HFFc6 (cell line): ENCODE measurements at regions not wholly inside any gene's neighbourhood (a gene's known extent, or its start where the extent isn't known, plus 50 kb on each side); places are given as distances from the start of the nearest gene placed in this dataset.

Source experiments
- DNase-seq: peaks from one replicate; pipeline ENCODE4 v3.0.0-alpha.2; 2018
- H3K27ac Mint-ChIP-seq: 2 replicates; pipeline ENCODE4 v1.8.0; 2020; ENCODE audit warnings: mild to moderate bottlenecking, mixed read lengths
- H3K27me3 Mint-ChIP-seq: 2 replicates; pipeline ENCODE4 v1.8.0; 2021; ENCODE audit warnings: mild to moderate bottlenecking, moderate library complexity, mixed read lengths; ENCODE audit not compliant: insufficient read depth
- H3K36me3 Mint-ChIP-seq: 2 replicates; pipeline ENCODE4 v1.8.0; 2021; ENCODE audit warnings: low read depth, mixed read lengths
- H3K4me1 Mint-ChIP-seq: 2 replicates; pipeline ENCODE4 v1.8.0; 2020; ENCODE audit warnings: low read depth, mixed read lengths
- H3K4me3 Mint-ChIP-seq: 2 replicates; pipeline ENCODE4 v1.8.0; 2020; ENCODE audit warnings: mild to moderate bottlenecking, moderate library complexity, mixed read lengths
- H3K9me3 Mint-ChIP-seq: 2 replicates; pipeline ENCODE4 v1.8.0; 2020; ENCODE audit warnings: mild to moderate bottlenecking, mixed read lengths
- CTCF ChIP-seq: fragments of 200-600 bp; sonication (generic); IDR thresholded peaks from 2 replicates; pipeline ENCODE4 v1.5.0; 2021; ENCODE audit warnings: antibody characterized with exemption, mild to moderate bottlenecking

- H3K36me3 Mint-ChIP-seq, result peaks cover 5% of the 10 kb centered on the region; the same call in 1 of the 2 replicates
- H3K4me3 Mint-ChIP-seq, result no peak overlapping the region
- no peak for TF ChIP-seq CTCF
- H3K4me1 Mint-ChIP-seq, result no peaks in the 10 kb centered on the region
- H3K27ac Mint-ChIP-seq, result no peak overlapping the region
- no peaks in the 10 kb centered on the region for H3K27me3 Mint-ChIP-seq
- H3K9me3 Mint-ChIP-seq, result peaks cover 34% of the 10 kb centered on the region
- no peak for DNase-seq
Measured at GRCh38 chr7:67523713-67524112, 527.1 kb downstream of the TYW1 start.

DNA sequence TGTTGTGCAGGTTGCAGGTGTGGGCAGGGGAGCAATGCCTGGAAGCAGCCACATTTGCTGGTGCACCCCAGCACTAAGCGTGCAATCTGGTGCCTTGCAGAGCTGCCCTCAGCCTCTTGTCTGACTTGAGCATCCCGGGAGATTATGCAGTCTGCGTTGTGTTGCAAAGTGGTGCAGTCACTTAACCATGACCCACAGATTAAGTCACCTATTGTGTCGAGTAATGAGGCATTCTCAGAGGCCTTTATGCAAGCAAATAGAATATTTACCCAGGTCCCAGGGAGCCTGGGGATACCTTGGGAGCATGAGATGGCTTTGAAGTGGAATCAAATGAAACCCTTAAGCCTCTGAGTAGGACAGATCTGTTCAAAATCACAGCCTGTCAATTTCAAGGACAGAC is 529.0 kb downstream of the TYW1 start:
- Mint-ChIP-seq H3K27ac (no peak overlapping the region), H3K9me3 (peaks cover 35% of the 10 kb centered on the region), H3K4me1 (no peaks in the 10 kb centered on the region), H3K27me3 (no peaks in the 10 kb centered on the region), H3K4me3 (no peak overlapping the region), H3K36me3 (peaks cover 10% of the 10 kb centered on the region)
- TF ChIP-seq CTCF, result no peak
- DNase-seq, result no peak

DNA sequence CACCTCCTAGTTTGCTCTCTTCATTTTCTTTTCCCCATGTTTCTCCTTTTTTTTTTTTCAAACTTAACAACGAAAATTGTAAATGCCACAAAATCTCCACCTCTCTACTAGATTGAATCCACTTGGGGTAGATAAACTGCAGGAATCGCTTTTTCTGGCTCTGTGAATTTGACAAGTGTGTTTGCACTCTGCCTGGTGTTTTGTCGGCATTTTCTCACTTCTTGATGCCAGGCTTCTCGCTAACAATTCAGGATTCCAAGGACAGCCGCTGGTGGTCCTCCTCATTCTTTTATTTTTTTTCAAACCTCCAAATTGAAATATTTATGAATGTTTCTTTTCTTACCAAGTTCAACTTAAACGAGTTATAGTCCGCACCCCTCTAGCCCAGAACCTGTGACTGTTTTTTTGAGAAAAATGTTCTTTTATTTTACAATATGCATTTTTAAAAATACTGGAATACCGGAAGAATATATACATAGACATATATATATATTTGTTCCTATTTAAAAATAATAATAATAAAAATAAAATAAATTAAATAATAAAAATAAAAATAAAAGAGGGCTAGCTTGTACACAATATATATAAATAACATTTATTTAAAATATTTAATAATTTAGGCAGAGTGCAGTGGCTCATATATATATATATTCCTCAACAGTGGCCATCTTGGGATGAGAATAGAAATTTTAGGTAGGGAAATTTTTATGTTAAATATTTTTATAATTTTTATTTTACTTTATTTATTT is 538.8 kb downstream of the TYW1 start:
- H3K27me3 Mint-ChIP-seq, result no peaks in the 10 kb centered on the region
- H3K4me3 Mint-ChIP-seq, result no peak overlapping the region
- no peaks in the 10 kb centered on the region for H3K4me1 Mint-ChIP-seq
- peaks cover 21% of the 10 kb centered on the region for H3K9me3 Mint-ChIP-seq
- DNase-seq, result no peak
- no peak overlapping the region for H3K27ac Mint-ChIP-seq
- TF ChIP-seq CTCF, result no peak
- no peaks in the 10 kb centered on the region; the same call in 1 of the 2 replicates for H3K36me3 Mint-ChIP-seq

DNA sequence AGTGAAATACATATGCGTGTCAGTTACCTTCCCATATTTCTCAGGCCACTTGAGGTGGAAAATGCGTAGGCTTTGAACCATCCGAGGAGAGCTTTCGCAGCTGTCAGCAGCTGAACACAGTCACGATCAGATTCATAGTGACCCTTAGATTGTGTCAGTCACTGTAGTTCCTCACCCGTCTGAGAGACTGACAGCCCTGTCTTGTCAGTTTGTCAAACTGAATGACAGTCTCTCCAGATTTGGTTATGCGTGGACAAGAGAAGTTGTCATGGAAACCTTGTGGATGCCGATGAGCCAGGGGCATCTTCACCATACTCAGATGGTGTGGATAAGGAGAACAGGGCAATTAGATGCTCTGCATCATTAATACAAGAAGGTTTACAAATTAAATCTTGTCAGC is 546.3 kb downstream of the TYW1 start:
- Mint-ChIP-seq H3K4me1 (no peaks in the 10 kb centered on the region), H3K27me3 (0 out of 2 replicates have a peak, but pooled peaks cover 1% of the 10 kb centered on the region), H3K9me3 (peaks cover 19% of the 10 kb centered on the region), H3K27ac (no peak overlapping the region), H3K4me3 (no peak overlapping the region), H3K36me3 (no peaks in the 10 kb centered on the region)
- no peak for DNase-seq
- no peak for TF ChIP-seq CTCF

- Mint-ChIP-seq H3K27me3 (0 out of 2 replicates have a peak, but pooled peaks cover 1% of the 10 kb centered on the region), H3K4me3 (no peak overlapping the region), H3K9me3 (peaks cover 20% of the 10 kb centered on the region), H3K4me1 (no peaks in the 10 kb centered on the region), H3K36me3 (no peaks in the 10 kb centered on the region; the same call in 1 of the 2 replicates), H3K27ac (no peak overlapping the region)
- no peak for TF ChIP-seq CTCF
- no peak for DNase-seq
Measured at GRCh38 chr7:67547183-67547907, 550.7 kb downstream of the TYW1 start.
